Skin of body (tissue), 1 donor: ENCODE measurements at regions not wholly inside any gene's neighbourhood (a gene's known extent, or its start where the extent isn't known, plus 50 kb on each side); places are given as distances from the start of the nearest gene placed in this dataset. TPM values are rescaled to one million over a fixed set of nuclear protein-coding genes. Genes with fewer than 3 reads are reported as not detected.

Experiments
- small RNA-seq: library from RNA; depleted of rRNA; stranded (forward); fragments of <200 nt; gene quantifications from one replicate; pipeline ENCODE3, GENCODE V24; 2014; ENCODE audit warnings: low replicate concordance

Small RNA genes lying in the stretch of these regions (small RNA-seq; reads per million reads assigned to genes)
- not detected for gene RNU6-1228P
